GM23338 (cell line): ENCODE measurements at regions not wholly inside any gene's neighbourhood (a gene's known extent, or its start where the extent isn't known, plus 50 kb on each side); places are given as distances from the start of the nearest gene placed in this dataset.
A peak's percentile ranks its signal among the peaks of the same experiment; 100 is the strongest.

ENCODE experiments used
- ATAC-seq: fragments of 200-7000 bp; cut with Tn5 transposase; 3 replicates; pipeline ENCODE4 v1.9.1; 2020
- DNase-seq: peaks from one replicate; pipeline ENCODE4 v3.0.0-alpha.2; 2015; ENCODE audit warnings: low spot score
- H2AFZ ChIP-seq: fragments of 200-600 bp; sonication (generic); 2 replicates; pipeline ENCODE4 v1.8.0; 2016; ENCODE audit warnings: antibody characterized with exemption, mild to moderate bottlenecking, moderate library complexity
- H3F3A ChIP-seq: fragments of 200-600 bp; sonication (generic); replicated peaks from 2 replicates; pipeline ENCODE4 v1.8.0; 2017; ENCODE audit warnings: antibody characterized with exemption, mixed run types, low read depth
- H3K27ac ChIP-seq: fragments of 200-600 bp; sonication (generic); 2 replicates; pipeline ENCODE4 v1.6.1; 2016; ENCODE audit warnings: low read depth
- H3K27me3 ChIP-seq: fragments of 200-600 bp; sonication (generic); 2 replicates; pipeline ENCODE4 v1.8.0; 2016; ENCODE audit warnings: mild to moderate bottlenecking, mixed run types, moderate library complexity; ENCODE audit not compliant: insufficient read depth
- H3K36me3 ChIP-seq: fragments of 200-600 bp; sonication (generic); 2 replicates; pipeline ENCODE4 v1.8.0; 2016; ENCODE audit warnings: mild to moderate bottlenecking; ENCODE audit not compliant: insufficient read depth
- H3K4me1 ChIP-seq: fragments of 200-600 bp; sonication (generic); 2 replicates; pipeline ENCODE4 v1.8.0; 2016; ENCODE audit warnings: mild to moderate bottlenecking, moderate library complexity; ENCODE audit not compliant: insufficient read depth
- H3K4me2 ChIP-seq: fragments of 200-600 bp; sonication (generic); 2 replicates; pipeline ENCODE4 v1.7.1; 2017; ENCODE audit warnings: mixed run types
- H3K4me3 ChIP-seq: fragments of 200-600 bp; sonication (generic); 2 replicates; pipeline ENCODE4 v1.6.1; 2016; ENCODE audit warnings: mixed run types
- H3K79me2 ChIP-seq: fragments of 200-600 bp; sonication (generic); replicated peaks from 2 replicates; pipeline ENCODE4 v1.8.0; 2017; ENCODE audit warnings: mild to moderate bottlenecking; ENCODE audit not compliant: insufficient read depth
- H3K9me2 ChIP-seq: fragments of 200-600 bp; sonication (generic); 2 replicates; pipeline ENCODE4 v1.8.0; 2017; ENCODE audit not compliant: insufficient read depth
- H4K20me1 ChIP-seq: fragments of 200-600 bp; sonication (generic); replicated peaks from 2 replicates; pipeline ENCODE4 v1.8.0; 2017; ENCODE audit warnings: mild to moderate bottlenecking; ENCODE audit not compliant: insufficient read depth
- H3K27ac Mint-ChIP-seq: 2 replicates; pipeline ENCODE4 v1.8.0; 2020; ENCODE audit warnings: inconsistent platforms, mild to moderate bottlenecking, moderate library complexity, mixed read lengths
- H3K27me3 Mint-ChIP-seq: 3 replicates; pipeline ENCODE4 v1.8.0; 2022; ENCODE audit warnings: low read depth, mild to moderate bottlenecking, moderate library complexity, mixed read lengths, inconsistent platforms; ENCODE audit not compliant: insufficient read depth, poor library complexity
- H3K36me3 Mint-ChIP-seq: 3 replicates; pipeline ENCODE4 v1.8.0; 2021; ENCODE audit warnings: low read depth, mild to moderate bottlenecking, inconsistent platforms, moderate library complexity, mixed read lengths
- H3K4me1 Mint-ChIP-seq: 3 replicates; pipeline ENCODE4 v1.8.0; 2020; ENCODE audit warnings: mild to moderate bottlenecking, inconsistent platforms, mixed read lengths
- H3K4me3 Mint-ChIP-seq: 3 replicates; pipeline ENCODE4 v1.8.0; 2021; ENCODE audit warnings: moderate library complexity, mild to moderate bottlenecking, inconsistent platforms, mixed read lengths
- H3K9me3 Mint-ChIP-seq: 3 replicates; pipeline ENCODE4 v1.8.0; 2020; ENCODE audit warnings: moderate library complexity, mild to moderate bottlenecking, inconsistent platforms, mixed read lengths
- CREB1 ChIP-seq: fragments of 250-450 bp; sonication (Bioruptor Pico); IDR thresholded peaks from 2 replicates; pipeline ENCODE4 v1.5.0; 2020; ENCODE audit warnings: low read depth, mild to moderate bottlenecking, moderate library complexity
- EZH2 ChIP-seq: fragments of 200-600 bp; sonication (generic); IDR thresholded peaks from one replicate; pipeline ENCODE4 v1.8.0; 2017; ENCODE audit warnings: antibody characterized with exemption, mild to moderate bottlenecking, low read depth; ENCODE audit not compliant: unreplicated experiment
- EZH2phosphoT487 ChIP-seq: fragments of 200-600 bp; sonication (generic); IDR thresholded peaks from one replicate; pipeline ENCODE4 v1.8.1; 2018; ENCODE audit warnings: antibody characterized with exemption; ENCODE audit not compliant: unreplicated experiment
- JUNB ChIP-seq: IDR thresholded peaks from one replicate; pipeline ENCODE4 v1.6.1; 2016; ENCODE audit warnings: antibody characterized with exemption; ENCODE audit not compliant: unreplicated experiment
- NANOG ChIP-seq: IDR thresholded peaks from 2 replicates; pipeline ENCODE4 v1.6.1; 2016; ENCODE audit warnings: antibody characterized with exemption, borderline replicate concordance
- POLR2AphosphoS5 ChIP-seq: IDR thresholded peaks from 2 replicates; pipeline ENCODE4 v1.6.1; 2016; ENCODE audit warnings: antibody characterized with exemption, low read depth
- STAT1 ChIP-seq: IDR thresholded peaks from one replicate; pipeline ENCODE4 v1.6.1; 2016; ENCODE audit warnings: antibody characterized with exemption; ENCODE audit not compliant: unreplicated experiment
- ZNF114 ChIP-seq: fragments of 250-450 bp; sonication (Bioruptor Pico); IDR thresholded peaks from 2 replicates; pipeline ENCODE4 v1.5.0; 2020; ENCODE audit warnings: mild to moderate bottlenecking, moderate library complexity
- ZNF331 ChIP-seq: fragments of 250-450 bp; sonication (Bioruptor Pico); IDR thresholded peaks from 2 replicates; pipeline ENCODE4 v1.5.0; 2020; ENCODE audit warnings: low read depth, mild to moderate bottlenecking, moderate library complexity
- TF ChIP-seq, protein P1 (sequence below): IDR thresholded peaks from 2 replicates; pipeline ENCODE4 v1.6.1; 2016; ENCODE audit warnings: antibody characterized with exemption
- TF ChIP-seq, protein P2 (sequence below): fragments of 250-450 bp; sonication (Bioruptor Pico); IDR thresholded peaks from 2 replicates; pipeline ENCODE4 v1.5.0; 2020; ENCODE audit warnings: mild to moderate bottlenecking, moderate library complexity
- TF ChIP-seq, protein P3 (sequence below): IDR thresholded peaks from one replicate; pipeline ENCODE4 v1.6.1; 2018; ENCODE audit warnings: antibody characterized with exemption; ENCODE audit not compliant: unreplicated experiment
- TF ChIP-seq, protein P4 (sequence below), 2 experiments: fragments of 200-600 bp in 1 of 2; sonication (generic) in 1 of 2; conservative IDR thresholded peaks; 2 replicates each; pipeline versions ENCODE4 v1.5.1 to v1.6.1; 2016 to 2017; ENCODE audit warnings: antibody characterized with exemption in 2 of 2, low read depth in 2 of 2, mild to moderate bottlenecking in 2 of 2, moderate library complexity in 1 of 2

DNA sequence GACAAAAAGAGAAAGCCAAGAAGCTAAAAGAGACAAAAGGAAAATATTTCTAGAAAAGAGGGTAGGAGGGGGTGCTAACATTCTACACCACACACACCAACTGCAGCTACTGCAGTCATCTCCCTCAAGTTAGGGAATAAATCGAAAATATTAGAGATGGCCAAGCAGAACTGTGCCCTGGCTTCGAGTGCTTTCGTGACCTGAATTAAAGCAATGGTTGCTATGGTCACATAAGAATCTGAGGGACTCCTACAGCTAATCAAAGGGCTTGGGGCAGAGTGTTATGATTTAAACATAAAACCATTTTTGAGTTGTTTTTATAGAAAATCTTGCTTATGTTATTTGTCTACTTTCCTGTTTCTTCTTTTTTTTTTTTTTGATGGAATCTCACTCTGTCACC lies 159.6 kb upstream of the HNRNPA3 start:
- TF ChIP-seq EZH2phosphoT487 (no peak), JUNB (no peak), POLR2AphosphoS5 (no peak), CREB1 (CRISPR knock-in tag) (no peak), ZNF331 (no peak), NANOG (no peak), ZNF114 (no peak), STAT1 (no peak), EZH2 (no peak)
- TF ChIP-seq, protein P1, sequence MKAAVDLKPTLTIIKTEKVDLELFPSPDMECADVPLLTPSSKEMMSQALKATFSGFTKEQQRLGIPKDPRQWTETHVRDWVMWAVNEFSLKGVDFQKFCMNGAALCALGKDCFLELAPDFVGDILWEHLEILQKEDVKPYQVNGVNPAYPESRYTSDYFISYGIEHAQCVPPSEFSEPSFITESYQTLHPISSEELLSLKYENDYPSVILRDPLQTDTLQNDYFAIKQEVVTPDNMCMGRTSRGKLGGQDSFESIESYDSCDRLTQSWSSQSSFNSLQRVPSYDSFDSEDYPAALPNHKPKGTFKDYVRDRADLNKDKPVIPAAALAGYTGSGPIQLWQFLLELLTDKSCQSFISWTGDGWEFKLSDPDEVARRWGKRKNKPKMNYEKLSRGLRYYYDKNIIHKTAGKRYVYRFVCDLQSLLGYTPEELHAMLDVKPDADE, result no peak
- TF ChIP-seq, protein P2, sequence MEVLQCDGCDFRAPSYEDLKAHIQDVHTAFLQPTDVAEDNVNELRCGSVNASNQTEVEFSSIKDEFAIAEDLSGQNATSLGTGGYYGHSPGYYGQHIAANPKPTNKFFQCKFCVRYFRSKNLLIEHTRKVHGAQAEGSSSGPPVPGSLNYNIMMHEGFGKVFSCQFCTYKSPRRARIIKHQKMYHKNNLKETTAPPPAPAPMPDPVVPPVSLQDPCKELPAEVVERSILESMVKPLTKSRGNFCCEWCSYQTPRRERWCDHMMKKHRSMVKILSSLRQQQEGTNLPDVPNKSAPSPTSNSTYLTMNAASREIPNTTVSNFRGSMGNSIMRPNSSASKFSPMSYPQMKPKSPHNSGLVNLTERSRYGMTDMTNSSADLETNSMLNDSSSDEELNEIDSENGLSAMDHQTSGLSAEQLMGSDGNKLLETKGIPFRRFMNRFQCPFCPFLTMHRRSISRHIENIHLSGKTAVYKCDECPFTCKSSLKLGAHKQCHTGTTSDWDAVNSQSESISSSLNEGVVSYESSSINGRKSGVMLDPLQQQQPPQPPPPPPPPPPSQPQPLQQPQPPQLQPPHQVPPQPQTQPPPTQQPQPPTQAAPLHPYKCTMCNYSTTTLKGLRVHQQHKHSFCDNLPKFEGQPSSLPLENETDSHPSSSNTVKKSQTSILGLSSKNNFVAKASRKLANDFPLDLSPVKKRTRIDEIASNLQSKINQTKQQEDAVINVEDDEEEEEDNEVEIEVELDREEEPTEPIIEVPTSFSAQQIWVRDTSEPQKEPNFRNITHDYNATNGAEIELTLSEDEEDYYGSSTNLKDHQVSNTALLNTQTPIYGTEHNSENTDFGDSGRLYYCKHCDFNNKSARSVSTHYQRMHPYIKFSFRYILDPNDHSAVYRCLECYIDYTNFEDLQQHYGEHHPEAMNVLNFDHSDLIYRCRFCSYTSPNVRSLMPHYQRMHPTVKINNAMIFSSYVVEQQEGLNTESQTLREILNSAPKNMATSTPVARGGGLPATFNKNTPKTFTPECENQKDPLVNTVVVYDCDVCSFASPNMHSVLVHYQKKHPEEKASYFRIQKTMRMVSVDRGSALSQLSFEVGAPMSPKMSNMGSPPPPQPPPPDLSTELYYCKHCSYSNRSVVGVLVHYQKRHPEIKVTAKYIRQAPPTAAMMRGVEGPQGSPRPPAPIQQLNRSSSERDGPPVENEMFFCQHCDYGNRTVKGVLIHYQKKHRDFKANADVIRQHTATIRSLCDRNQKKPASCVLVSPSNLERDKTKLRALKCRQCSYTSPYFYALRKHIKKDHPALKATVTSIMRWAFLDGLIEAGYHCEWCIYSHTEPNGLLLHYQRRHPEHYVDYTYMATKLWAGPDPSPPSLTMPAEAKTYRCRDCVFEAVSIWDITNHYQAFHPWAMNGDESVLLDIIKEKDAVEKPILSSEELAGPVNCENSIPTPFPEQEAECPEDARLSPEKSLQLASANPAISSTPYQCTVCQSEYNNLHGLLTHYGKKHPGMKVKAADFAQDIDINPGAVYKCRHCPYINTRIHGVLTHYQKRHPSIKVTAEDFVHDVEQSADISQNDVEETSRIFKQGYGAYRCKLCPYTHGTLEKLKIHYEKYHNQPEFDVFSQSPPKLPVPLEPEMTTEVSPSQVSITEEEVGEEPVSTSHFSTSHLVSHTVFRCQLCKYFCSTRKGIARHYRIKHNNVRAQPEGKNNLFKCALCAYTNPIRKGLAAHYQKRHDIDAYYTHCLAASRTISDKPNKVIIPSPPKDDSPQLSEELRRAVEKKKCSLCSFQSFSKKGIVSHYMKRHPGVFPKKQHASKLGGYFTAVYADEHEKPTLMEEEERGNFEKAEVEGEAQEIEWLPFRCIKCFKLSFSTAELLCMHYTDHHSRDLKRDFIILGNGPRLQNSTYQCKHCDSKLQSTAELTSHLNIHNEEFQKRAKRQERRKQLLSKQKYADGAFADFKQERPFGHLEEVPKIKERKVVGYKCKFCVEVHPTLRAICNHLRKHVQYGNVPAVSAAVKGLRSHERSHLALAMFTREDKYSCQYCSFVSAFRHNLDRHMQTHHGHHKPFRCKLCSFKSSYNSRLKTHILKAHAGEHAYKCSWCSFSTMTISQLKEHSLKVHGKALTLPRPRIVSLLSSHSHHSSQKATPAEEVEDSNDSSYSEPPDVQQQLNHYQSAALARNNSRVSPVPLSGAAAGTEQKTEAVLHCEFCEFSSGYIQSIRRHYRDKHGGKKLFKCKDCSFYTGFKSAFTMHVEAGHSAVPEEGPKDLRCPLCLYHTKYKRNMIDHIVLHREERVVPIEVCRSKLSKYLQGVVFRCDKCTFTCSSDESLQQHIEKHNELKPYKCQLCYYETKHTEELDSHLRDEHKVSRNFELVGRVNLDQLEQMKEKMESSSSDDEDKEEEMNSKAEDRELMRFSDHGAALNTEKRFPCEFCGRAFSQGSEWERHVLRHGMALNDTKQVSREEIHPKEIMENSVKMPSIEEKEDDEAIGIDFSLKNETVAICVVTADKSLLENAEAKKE, result no peak
- TF ChIP-seq, protein P3, sequence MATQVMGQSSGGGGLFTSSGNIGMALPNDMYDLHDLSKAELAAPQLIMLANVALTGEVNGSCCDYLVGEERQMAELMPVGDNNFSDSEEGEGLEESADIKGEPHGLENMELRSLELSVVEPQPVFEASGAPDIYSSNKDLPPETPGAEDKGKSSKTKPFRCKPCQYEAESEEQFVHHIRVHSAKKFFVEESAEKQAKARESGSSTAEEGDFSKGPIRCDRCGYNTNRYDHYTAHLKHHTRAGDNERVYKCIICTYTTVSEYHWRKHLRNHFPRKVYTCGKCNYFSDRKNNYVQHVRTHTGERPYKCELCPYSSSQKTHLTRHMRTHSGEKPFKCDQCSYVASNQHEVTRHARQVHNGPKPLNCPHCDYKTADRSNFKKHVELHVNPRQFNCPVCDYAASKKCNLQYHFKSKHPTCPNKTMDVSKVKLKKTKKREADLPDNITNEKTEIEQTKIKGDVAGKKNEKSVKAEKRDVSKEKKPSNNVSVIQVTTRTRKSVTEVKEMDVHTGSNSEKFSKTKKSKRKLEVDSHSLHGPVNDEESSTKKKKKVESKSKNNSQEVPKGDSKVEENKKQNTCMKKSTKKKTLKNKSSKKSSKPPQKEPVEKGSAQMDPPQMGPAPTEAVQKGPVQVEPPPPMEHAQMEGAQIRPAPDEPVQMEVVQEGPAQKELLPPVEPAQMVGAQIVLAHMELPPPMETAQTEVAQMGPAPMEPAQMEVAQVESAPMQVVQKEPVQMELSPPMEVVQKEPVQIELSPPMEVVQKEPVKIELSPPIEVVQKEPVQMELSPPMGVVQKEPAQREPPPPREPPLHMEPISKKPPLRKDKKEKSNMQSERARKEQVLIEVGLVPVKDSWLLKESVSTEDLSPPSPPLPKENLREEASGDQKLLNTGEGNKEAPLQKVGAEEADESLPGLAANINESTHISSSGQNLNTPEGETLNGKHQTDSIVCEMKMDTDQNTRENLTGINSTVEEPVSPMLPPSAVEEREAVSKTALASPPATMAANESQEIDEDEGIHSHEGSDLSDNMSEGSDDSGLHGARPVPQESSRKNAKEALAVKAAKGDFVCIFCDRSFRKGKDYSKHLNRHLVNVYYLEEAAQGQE, result no peak
- TF ChIP-seq, protein P4, sequence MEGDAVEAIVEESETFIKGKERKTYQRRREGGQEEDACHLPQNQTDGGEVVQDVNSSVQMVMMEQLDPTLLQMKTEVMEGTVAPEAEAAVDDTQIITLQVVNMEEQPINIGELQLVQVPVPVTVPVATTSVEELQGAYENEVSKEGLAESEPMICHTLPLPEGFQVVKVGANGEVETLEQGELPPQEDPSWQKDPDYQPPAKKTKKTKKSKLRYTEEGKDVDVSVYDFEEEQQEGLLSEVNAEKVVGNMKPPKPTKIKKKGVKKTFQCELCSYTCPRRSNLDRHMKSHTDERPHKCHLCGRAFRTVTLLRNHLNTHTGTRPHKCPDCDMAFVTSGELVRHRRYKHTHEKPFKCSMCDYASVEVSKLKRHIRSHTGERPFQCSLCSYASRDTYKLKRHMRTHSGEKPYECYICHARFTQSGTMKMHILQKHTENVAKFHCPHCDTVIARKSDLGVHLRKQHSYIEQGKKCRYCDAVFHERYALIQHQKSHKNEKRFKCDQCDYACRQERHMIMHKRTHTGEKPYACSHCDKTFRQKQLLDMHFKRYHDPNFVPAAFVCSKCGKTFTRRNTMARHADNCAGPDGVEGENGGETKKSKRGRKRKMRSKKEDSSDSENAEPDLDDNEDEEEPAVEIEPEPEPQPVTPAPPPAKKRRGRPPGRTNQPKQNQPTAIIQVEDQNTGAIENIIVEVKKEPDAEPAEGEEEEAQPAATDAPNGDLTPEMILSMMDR (conservative IDR thresholded peaks at IDR 0.05; ENCODE audit: low read depth in 2 of 2), result no peak
- Mint-ChIP-seq H3K4me1 (0 out of 3 replicates have a peak, but pooled peaks cover 3% of the 10 kb centered on the region), H3K4me3 (no peak overlapping the region), H3K9me3 (no peaks in the 10 kb centered on the region), H3K27me3 (no peaks in the 10 kb centered on the region), H3K27ac (no peak overlapping the region), H3K36me3 (no peaks in the 10 kb centered on the region)
- Histone ChIP-seq H3K4me2 (no peak overlapping the region), H3K79me2 (no peaks in the 10 kb centered on the region), H3K27ac (no peak overlapping the region), H2AFZ (peak overlapping the region; percentile 57), H3K36me3 (no peaks in the 10 kb centered on the region), H3F3A (no peaks in the 10 kb centered on the region), H3K4me3 (no peak overlapping the region), H3K9me2 (no peaks in the 10 kb centered on the region), H3K27me3 (no peaks in the 10 kb centered on the region), H3K4me1 (no peaks in the 10 kb centered on the region), H4K20me1 (no peaks in the 10 kb centered on the region)
- ATAC-seq (no peak), DNase-seq (no peak)
